B cell (primary cell): ENCODE measurements at regions not wholly inside any gene's neighbourhood (a gene's known extent, or its start where the extent isn't known, plus 50 kb on each side); places are given as distances from the start of the nearest gene placed in this dataset.

Source experiments
- ATAC-seq: fragments of 200-7000 bp; cut with Tn5 transposase; one replicate; pipeline ENCODE4 v1.10.0; 2021; ENCODE audit warnings: low read depth, mild to moderate bottlenecking, moderate number of reproducible peaks, moderate library complexity
- CTCF ChIA-PET: fragments of 350-600 bp; sonication (Branson Sonifier 250); formaldehyde crosslinking; loops from one replicate; lab custom pipeline; 2021; ENCODE audit warnings: antibody characterized with exemption, inconsistent platforms; lab: Charles Lee
- POLR2A ChIA-PET: fragments of 350-600 bp; sonication (Branson Sonifier 250); formaldehyde crosslinking; loops from one replicate; lab custom pipeline; 2021; ENCODE audit warnings: antibody characterized with exemption; lab: Charles Lee
- DNase-seq: peaks from one replicate; pipeline ENCODE4 v3.0.0; 2013
- H2AFZ ChIP-seq: 2 replicates; pipeline ENCODE4 v1.6.1; 2012; ENCODE audit warnings: mild to moderate bottlenecking, low read depth, low read length; ENCODE audit not compliant: insufficient read depth, poor library complexity, severe bottlenecking
- H3K27ac ChIP-seq, 2 donors: 1 replicate in 1 of 2; 2 replicates in 1 of 2; pipeline ENCODE4 v1.5.1; 2012 to 2013; ENCODE audit warnings: low read length in 2 of 2, mild to moderate bottlenecking in 2 of 2, moderate library complexity in 1 of 2
- H3K27me3 ChIP-seq, 4 experiments: fragments of 200-600 bp in 1 of 4; sonication (generic) in 1 of 4; replicated peaks in 1 of 4; 1 replicate in 2 of 4; 2 replicates in 2 of 4; pipeline versions ENCODE4 v1.6.1 to v1.7.0; 2013 to 2016; ENCODE audit warnings: low read length in 3 of 4, mild to moderate bottlenecking in 2 of 4, mixed read lengths in 1 of 4, moderate library complexity in 1 of 4; ENCODE audit not compliant: insufficient read depth in 4 of 4, control insufficient read depth in 3 of 4; ENCODE audit errors: control extremely low read depth in 1 of 4
- H3K36me3 ChIP-seq, 2 experiments: replicated peaks in 1 of 2; 1 replicate in 1 of 2; 2 replicates in 1 of 2; pipeline versions ENCODE4 v1.6.1 to v1.7.1; 2013; ENCODE audit warnings: low read length in 1 of 2; ENCODE audit not compliant: insufficient read depth in 2 of 2, control insufficient read depth in 1 of 2; ENCODE audit errors: control extremely low read depth in 1 of 2, extremely low read depth in 1 of 2
- H3K4me1 ChIP-seq, 2 donors: fragments of 200-600 bp in 1 of 2; sonication (generic) in 1 of 2; 1 replicate in 1 of 2; 2 replicates in 1 of 2; pipeline versions ENCODE4 v1.5.1 to v1.6.1; 2013 to 2017; ENCODE audit warnings: low read length in 2 of 2; ENCODE audit not compliant: control insufficient read depth in 2 of 2, insufficient read depth in 2 of 2
- H3K4me2 ChIP-seq: replicated peaks from 2 replicates; pipeline ENCODE3; 2012; ENCODE audit warnings: mild to moderate bottlenecking, low read depth, low read length; ENCODE audit not compliant: poor library complexity, severe bottlenecking
- H3K4me3 ChIP-seq, 5 experiments: fragments of 200-600 bp in 1 of 5; sonication (generic) in 1 of 5; 1 replicate in 3 of 5; 2 replicates in 2 of 5; pipeline versions ENCODE4 v1.5.1 to v1.7.0; 2011 to 2016; ENCODE audit warnings: low read length in 4 of 5, mild to moderate bottlenecking in 4 of 5, low read depth in 2 of 5, control low read depth in 1 of 5, moderate library complexity in 1 of 5; ENCODE audit not compliant: insufficient read depth in 1 of 5; ENCODE audit errors: control extremely low read depth in 1 of 5, extremely low read depth in 1 of 5
- H3K79me2 ChIP-seq: fragments of 200-600 bp; sonication (generic); one replicate; pipeline ENCODE4 v1.6.0; 2016; ENCODE audit warnings: low read length; ENCODE audit not compliant: control insufficient read depth, insufficient read depth
- H3K9ac ChIP-seq: fragments of 200-600 bp; sonication (generic); 2 replicates; pipeline ENCODE4 v1.6.1; 2017; ENCODE audit warnings: mild to moderate bottlenecking, low read length, moderate library complexity
- H3K9me3 ChIP-seq, 3 donors: one replicate each; pipeline versions ENCODE4 v1.6.1 to v1.7.1; 2013; ENCODE audit warnings: low read length in 2 of 3; ENCODE audit not compliant: control insufficient read depth in 2 of 3, insufficient read depth in 1 of 3; ENCODE audit errors: control extremely low read depth in 1 of 3
- H4K20me1 ChIP-seq: 2 replicates; pipeline ENCODE4 v1.6.0; 2012; ENCODE audit warnings: mild to moderate bottlenecking, low read length; ENCODE audit not compliant: insufficient read depth, control insufficient read depth, poor library complexity, severe bottlenecking
- H3K27ac Mint-ChIP-seq: one replicate; pipeline ENCODE4 v1.8.0; 2021; ENCODE audit warnings: mixed read lengths
- H3K27me3 Mint-ChIP-seq: one replicate; pipeline ENCODE4 v1.8.0; 2021; ENCODE audit warnings: mixed read lengths
- H3K4me1 Mint-ChIP-seq: one replicate; pipeline ENCODE4 v1.8.0; 2021; ENCODE audit warnings: mixed read lengths
- H3K4me3 Mint-ChIP-seq: one replicate; pipeline ENCODE4 v1.8.0; 2021; ENCODE audit warnings: mixed read lengths
- H3K9me3 Mint-ChIP-seq: one replicate; pipeline ENCODE4 v1.8.0; 2022; ENCODE audit warnings: mixed read lengths; ENCODE audit not compliant: insufficient read depth
- CTCF ChIP-seq: fragments of 200-600 bp; IDR thresholded peaks from one replicate; pipeline ENCODE4 v1.8.0; 2022; ENCODE audit warnings: antibody characterized with exemption, mild to moderate bottlenecking
- EZH2 ChIP-seq: IDR thresholded peaks from 2 replicates; pipeline ENCODE4 v1.6.1; 2012; ENCODE audit warnings: borderline replicate concordance, low read depth, mild to moderate bottlenecking, moderate library complexity, low read length; ENCODE audit not compliant: insufficient read depth, poor library complexity, severe bottlenecking
- WGBS: methylation state at CpG from one replicate; pipeline ENCODE4 v1.1.5; 2013; ENCODE audit warnings: missing lambda C conversion rate; ENCODE audit not compliant: insufficient coverage; 5-methylcytosine and 5-hydroxymethylcytosine counted together
- intact Hi-C: fragments of 100-400 bp; cut with micrococcal nuclease; formaldehyde crosslinking; loops from one replicate; pipeline ENCODE4 v1.10.0; 2022

- ChIA-PET CTCF (no interaction called here), POLR2A (no interaction called here)
- Histone ChIP-seq H3K9me3 (no peaks in the 10 kb centered on the region), H3K4me1 (no peaks in the 10 kb centered on the region), H4K20me1 (no peaks in the 10 kb centered on the region), H3K4me3 (no peak overlapping the region), H3K79me2 (no peaks in the 10 kb centered on the region), H3K36me3 (no peaks in the 10 kb centered on the region), H3K4me2 (no peak overlapping the region), H3K9ac (no peak overlapping the region), H3K27ac (no peak overlapping the region), H2AFZ (no peak overlapping the region), H3K27me3 (no peaks in the 10 kb centered on the region)
- Mint-ChIP-seq H3K9me3 (no peaks in the 10 kb centered on the region), H3K4me3 (no peak overlapping the region), H3K4me1 (no peaks in the 10 kb centered on the region), H3K27me3 (no peaks in the 10 kb centered on the region), H3K27ac (no peak overlapping the region)
- TF ChIP-seq EZH2 (no peak), CTCF (no peak)
- no peak for DNase-seq
- ATAC-seq = no peak
- WGBS = 89% methylated on average over 3 of the region's 6 CpGs
- intact Hi-C loops = no loop called here
These were observed 282.2 kb upstream of the VLDLR start for GRCh38 chr9:2339416-2339815.

- H3K9ac ChIP-seq = no peak overlapping the region
- no peaks in the 10 kb centered on the region for H3K27me3 Mint-ChIP-seq
- H3K4me2 ChIP-seq = no peak overlapping the region
- no peaks in the 10 kb centered on the region for H3K27me3 ChIP-seq
- H3K27ac Mint-ChIP-seq = no peak overlapping the region
- H3K79me2 ChIP-seq = no peaks in the 10 kb centered on the region
- POLR2A ChIA-PET = no interaction called here
- no peaks in the 10 kb centered on the region for H3K4me1 ChIP-seq
- CTCF ChIA-PET = no interaction called here
- intact Hi-C loops = no loop called here
- no peaks in the 10 kb centered on the region for H3K36me3 ChIP-seq
- no peaks in the 10 kb centered on the region for H3K9me3 Mint-ChIP-seq
- no peaks in the 10 kb centered on the region for H3K9me3 ChIP-seq
- ATAC-seq = no peak
- no peaks in the 10 kb centered on the region for H3K4me1 Mint-ChIP-seq
- no peak overlapping the region for H2AFZ ChIP-seq
- H3K4me3 Mint-ChIP-seq = no peak overlapping the region
- DNase-seq = no peak
- H3K4me3 ChIP-seq = no peak overlapping the region
- TF ChIP-seq EZH2 = no peak
- no peak for TF ChIP-seq CTCF
- H4K20me1 ChIP-seq = no peaks in the 10 kb centered on the region
- no peak overlapping the region for H3K27ac ChIP-seq
- no CpG with 5 or more reads among the region's 2 CpGs for WGBS
These were observed 281.4 kb upstream of the VLDLR start for GRCh38 chr9:2340046-2340760.
